ENCODE measurements at regions not wholly inside any gene's neighbourhood (a gene's known extent, or its start where the extent isn't known, plus 50 kb on each side); places are given as distances from the start of the nearest gene placed in this dataset.

DNA sequence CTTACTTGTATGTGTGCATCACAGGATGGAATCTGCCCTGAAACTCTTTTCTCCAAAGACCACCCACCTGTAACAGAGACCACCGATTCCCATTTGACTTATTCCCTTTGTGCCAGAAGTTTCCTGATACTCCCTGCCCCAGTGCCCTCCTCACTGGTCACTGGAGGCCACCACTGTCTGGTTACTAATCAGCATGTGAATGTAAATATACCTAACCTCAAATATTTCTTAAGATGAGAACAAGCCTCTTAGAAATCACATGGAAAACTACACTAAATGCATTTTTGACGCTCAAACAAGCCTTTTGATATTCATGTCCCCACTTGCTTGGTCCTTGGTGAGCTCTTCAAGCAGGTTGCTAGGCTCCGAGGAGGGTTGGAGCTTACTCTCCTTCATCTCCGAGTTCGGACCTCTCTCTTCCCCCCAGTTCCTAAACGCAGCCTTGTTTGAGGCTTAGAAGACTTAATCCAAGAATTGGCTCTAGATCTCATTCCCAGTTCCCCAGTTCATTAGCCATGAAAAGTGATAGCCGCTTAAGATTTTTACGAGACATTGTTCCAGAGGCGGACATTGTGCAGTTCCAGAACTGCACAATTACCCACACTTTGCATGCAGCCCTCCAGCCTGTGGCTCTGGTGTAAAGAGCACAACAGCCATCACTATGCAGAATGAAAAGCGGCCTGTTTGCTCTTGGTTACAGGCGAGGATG is 579.2 kb upstream of the PSMD7 start:
- Histone ChIP-seq H3K27ac (no peak overlapping the region), H3K27me3 (no peaks in the 10 kb centered on the region), H3K4me1 (peaks cover 0 to 5% (median 0%) of the 10 kb centered on the region in 4 donors), H3K36me3 (no peaks in the 10 kb centered on the region), H3K9me3 (no peaks in the 10 kb centered on the region), H3K4me3 (no peak overlapping the region)
- TF ChIP-seq POLR2AphosphoS5 (IDR thresholded peaks at IDR 0.05) = no peak
- TF ChIP-seq EP300 (IDR thresholded peaks at IDR 0.05) = no peak
- TF ChIP-seq POLR2A (IDR thresholded peaks at IDR 0.05) = no peak
- no peak for TF ChIP-seq CTCF (IDR thresholded peaks at IDR 0.05)
- ATAC-seq (ENCODE audit: low FRiP score in 2 of 2) (peak in 1 of 2 donors; percentile 75), DNase-seq (peak in 1 of 2 donors; percentile 25)
- 65 to 71% methylated on average over 11 of the region's 11 CpGs for WGBS, 2 donors

GRCh38 chr16:73714976-73715375 is 581.6 kb upstream of the PSMD7 start:
- DNase-seq = no peak
- Histone ChIP-seq H3K9me3 (no peaks in the 10 kb centered on the region), H3K36me3 (no peaks in the 10 kb centered on the region), H3K27ac (no peak overlapping the region), H3K4me3 (no peak overlapping the region), H3K27me3 (no peaks in the 10 kb centered on the region), H3K4me1 (peaks cover 0 to 5% (median 0%) of the 10 kb centered on the region in 4 donors)
- TF ChIP-seq CTCF (IDR thresholded peaks at IDR 0.05) = no peak
- TF ChIP-seq EP300 (IDR thresholded peaks at IDR 0.05) = no peak
- no peak for TF ChIP-seq POLR2A (IDR thresholded peaks at IDR 0.05)
- no peak for TF ChIP-seq POLR2AphosphoS5 (IDR thresholded peaks at IDR 0.05)
- WGBS, 2 donors = 88 to 90% methylated on average over 8 of the region's 8 CpGs
- ATAC-seq (ENCODE audit: low FRiP score in 2 of 2) = no peak

DNA sequence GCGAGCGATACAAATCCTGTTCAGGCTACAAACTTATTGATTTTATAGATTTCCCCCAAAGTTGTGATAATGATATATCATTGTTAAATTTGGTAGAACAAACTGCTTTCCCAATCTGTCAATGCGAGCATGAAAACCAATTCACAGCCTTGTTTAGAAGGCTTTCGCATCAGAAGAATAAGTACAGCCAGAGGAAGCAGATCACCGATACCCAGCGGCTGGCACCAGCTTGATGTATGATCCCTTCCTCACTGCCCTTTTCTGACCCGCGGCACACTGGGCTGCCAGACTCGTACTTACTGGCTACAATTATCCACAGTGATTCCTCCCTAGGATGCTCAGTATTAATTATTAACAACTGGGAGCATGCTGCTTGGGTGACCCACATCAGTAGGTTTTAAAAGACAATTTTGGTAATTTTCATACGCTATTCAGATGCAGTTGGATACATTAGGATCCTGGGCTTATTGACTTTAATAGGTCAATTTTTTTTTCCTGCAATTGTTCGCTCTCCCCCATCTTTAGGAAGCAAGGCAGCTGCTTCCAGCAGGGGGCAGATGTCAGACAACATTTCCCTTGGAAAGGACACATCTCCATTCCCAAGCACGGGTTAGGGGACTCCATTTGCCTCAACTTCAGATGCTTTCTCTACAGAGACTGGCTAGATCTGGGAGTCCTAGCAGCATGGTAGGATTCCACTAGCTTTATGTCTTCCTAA is 582.7 kb upstream of the PSMD7 start:
- peaks cover 0 to 5% (median 0%) of the 10 kb centered on the region in 4 donors for H3K4me1 ChIP-seq
- DNase-seq (no peak), ATAC-seq (ENCODE audit: low FRiP score in 2 of 2) (no peak)
- WGBS, 2 donors = 80 to 83% methylated on average over 12 of the region's 12 CpGs
- no peaks in the 10 kb centered on the region for H3K27me3 ChIP-seq
- H3K9me3 ChIP-seq = no peaks in the 10 kb centered on the region
- H3K36me3 ChIP-seq = no peaks in the 10 kb centered on the region
- H3K4me3 ChIP-seq = no peak overlapping the region
- no peak overlapping the region for H3K27ac ChIP-seq
- peak in 3 of 6 experiments; percentile 12 to 33 (median 23) for TF ChIP-seq CTCF (IDR thresholded peaks at IDR 0.05)
- no peak for TF ChIP-seq POLR2A (IDR thresholded peaks at IDR 0.05)

GRCh38 chr16:73713251-73713650 is 583.4 kb upstream of the PSMD7 start:
- no peaks in the 10 kb centered on the region for H3K27me3 ChIP-seq
- no peaks in the 10 kb centered on the region for H3K36me3 ChIP-seq
- H3K9me3 ChIP-seq = no peaks in the 10 kb centered on the region
- TF ChIP-seq POLR2A (IDR thresholded peaks at IDR 0.05) (no peak), POLR2AphosphoS5 (IDR thresholded peaks at IDR 0.05) (no peak), EP300 (IDR thresholded peaks at IDR 0.05) (no peak), CTCF (IDR thresholded peaks at IDR 0.05) (no peak)
- no peak overlapping the region for H3K27ac ChIP-seq
- H3K4me1 ChIP-seq = peaks cover 0 to 5% (median 0%) of the 10 kb centered on the region in 4 donors
- H3K4me3 ChIP-seq = no peak overlapping the region
- DNase-seq (no peak), ATAC-seq (ENCODE audit: low FRiP score in 2 of 2) (no peak)
- 51 to 52% methylated on average over 8 of the region's 8 CpGs for WGBS, 2 donors

Data from upper lobe of left lung (tissue), 6 donors.